ENCODE measurements at regions not wholly inside any gene's neighbourhood (a gene's known extent, or its start where the extent isn't known, plus 50 kb on each side); places are given as distances from the start of the nearest gene placed in this dataset.
"Not testable (repeated sequence)": the region's sequence is repeated elsewhere in the genome, so short reads cannot be mapped to it uniquely, and the experiment has no call there.

DNA sequence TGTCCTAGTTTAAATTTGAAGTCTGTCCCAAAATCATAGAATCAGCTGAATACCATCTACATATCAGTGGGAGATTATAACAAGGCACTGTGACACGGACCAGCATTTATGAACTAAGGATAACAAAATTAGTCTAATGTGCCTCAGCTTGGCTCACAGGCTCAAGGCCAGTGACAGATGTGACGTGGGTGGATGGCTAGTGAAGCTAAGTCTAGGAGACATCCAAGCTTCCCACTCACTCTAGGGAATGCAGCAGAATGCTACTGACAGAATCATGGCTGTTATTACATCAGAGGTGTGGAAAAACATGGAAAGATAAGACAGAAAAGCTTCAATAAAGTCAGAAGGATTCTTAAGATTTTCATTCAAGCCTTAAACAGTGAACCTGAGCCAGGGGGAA is 329.9 kb downstream of the NAF1 start:
- Histone ChIP-seq H3K4me1 (no peaks in the 10 kb centered on the region), H3K9me3 (ENCODE audit: low read depth) (no peaks in the 10 kb centered on the region), H3K4me3 (no peak overlapping the region), H3K27ac (no peak overlapping the region), H3F3A (ENCODE audit: low read depth) (no peaks in the 10 kb centered on the region), H3K4me2 (no peak overlapping the region), H3K9ac (no peak overlapping the region), H3K36me3 (no peaks in the 10 kb centered on the region), H3K79me2 (ENCODE audit: low read depth) (no peaks in the 10 kb centered on the region), H2AFZ (replicated peaks) (no peak overlapping the region), H3K27me3 (no peaks in the 10 kb centered on the region), H4K20me1 (ENCODE audit: low read depth) (no peaks in the 10 kb centered on the region)
- DNase-seq (ENCODE audit: low spot score): no peak
- Mint-ChIP-seq H3K36me3 (no peaks in the 10 kb centered on the region), H3K27ac (no peak overlapping the region), H3K4me3 (no peak overlapping the region), H3K27me3 (ENCODE audit: insufficient read depth, low read depth) (no peaks in the 10 kb centered on the region), H3K9me3 (no peaks in the 10 kb centered on the region), H3K4me1 (no peaks in the 10 kb centered on the region)
- TF ChIP-seq, protein P1, sequence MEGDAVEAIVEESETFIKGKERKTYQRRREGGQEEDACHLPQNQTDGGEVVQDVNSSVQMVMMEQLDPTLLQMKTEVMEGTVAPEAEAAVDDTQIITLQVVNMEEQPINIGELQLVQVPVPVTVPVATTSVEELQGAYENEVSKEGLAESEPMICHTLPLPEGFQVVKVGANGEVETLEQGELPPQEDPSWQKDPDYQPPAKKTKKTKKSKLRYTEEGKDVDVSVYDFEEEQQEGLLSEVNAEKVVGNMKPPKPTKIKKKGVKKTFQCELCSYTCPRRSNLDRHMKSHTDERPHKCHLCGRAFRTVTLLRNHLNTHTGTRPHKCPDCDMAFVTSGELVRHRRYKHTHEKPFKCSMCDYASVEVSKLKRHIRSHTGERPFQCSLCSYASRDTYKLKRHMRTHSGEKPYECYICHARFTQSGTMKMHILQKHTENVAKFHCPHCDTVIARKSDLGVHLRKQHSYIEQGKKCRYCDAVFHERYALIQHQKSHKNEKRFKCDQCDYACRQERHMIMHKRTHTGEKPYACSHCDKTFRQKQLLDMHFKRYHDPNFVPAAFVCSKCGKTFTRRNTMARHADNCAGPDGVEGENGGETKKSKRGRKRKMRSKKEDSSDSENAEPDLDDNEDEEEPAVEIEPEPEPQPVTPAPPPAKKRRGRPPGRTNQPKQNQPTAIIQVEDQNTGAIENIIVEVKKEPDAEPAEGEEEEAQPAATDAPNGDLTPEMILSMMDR (IDR thresholded peaks at IDR 0.05): no peak
- TF ChIP-seq EZH2 (IDR thresholded peaks at IDR 0.05) (no peak), EZH2phosphoT487 (IDR thresholded peaks at IDR 0.05) (no peak)

GRCh38 chr4:162836258-162836657 is 330.4 kb downstream of the NAF1 start:
- not testable (repeated sequence) for H3K36me3 Mint-ChIP-seq; H3K36me3 ChIP-seq; H3K4me3 Mint-ChIP-seq; H3K4me1 ChIP-seq; H4K20me1 ChIP-seq (ENCODE audit: low read depth); H3K27me3 ChIP-seq; H3K4me1 Mint-ChIP-seq; H3K9me3 ChIP-seq (ENCODE audit: low read depth); H3K4me2 ChIP-seq; H3K27me3 Mint-ChIP-seq (ENCODE audit: insufficient read depth, low read depth); H3K9ac ChIP-seq; H3K4me3 ChIP-seq; DNase-seq (ENCODE audit: low spot score); H3F3A ChIP-seq (ENCODE audit: low read depth); H3K9me3 Mint-ChIP-seq; H2AFZ ChIP-seq (replicated peaks); H3K27ac Mint-ChIP-seq; H3K27ac ChIP-seq; H3K79me2 ChIP-seq (ENCODE audit: low read depth)

GRCh38 chr4:162830899-162831298 is 335.8 kb downstream of the NAF1 start:
- H3K27me3 Mint-ChIP-seq (ENCODE audit: insufficient read depth, low read depth): no peaks in the 10 kb centered on the region
- no peaks in the 10 kb centered on the region for H3K9me3 Mint-ChIP-seq

DNA sequence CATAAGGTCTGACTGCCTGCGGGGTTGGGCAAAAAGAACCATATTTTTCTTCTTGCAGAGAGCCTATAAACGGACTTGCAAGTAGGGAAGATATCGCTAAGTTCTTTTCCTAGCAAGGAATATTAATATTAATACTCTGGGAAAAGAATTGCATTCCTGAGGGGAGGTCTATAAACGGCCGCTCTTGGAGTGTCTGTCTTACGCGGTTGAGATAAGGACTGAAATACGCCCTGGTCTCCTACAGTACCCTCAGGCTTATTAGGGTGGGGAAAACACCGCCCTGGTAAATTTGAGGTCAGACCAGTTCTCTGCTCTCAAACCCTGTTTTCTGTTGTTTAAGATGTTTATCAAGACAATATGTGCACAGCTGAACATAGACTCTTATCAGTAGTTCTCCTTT is 349.3 kb downstream of the NAF1 start:
- not testable (repeated sequence) for H3K27me3 ChIP-seq; H3K4me3 Mint-ChIP-seq; H4K20me1 ChIP-seq (ENCODE audit: low read depth); H2AFZ ChIP-seq (replicated peaks); H3K9ac ChIP-seq; H3K4me1 Mint-ChIP-seq; H3K36me3 ChIP-seq; H3K9me3 ChIP-seq (ENCODE audit: low read depth); H3K9me3 Mint-ChIP-seq; H3F3A ChIP-seq (ENCODE audit: low read depth); H3K79me2 ChIP-seq (ENCODE audit: low read depth); H3K27me3 Mint-ChIP-seq (ENCODE audit: insufficient read depth, low read depth); H3K4me1 ChIP-seq; H3K36me3 Mint-ChIP-seq; H3K4me3 ChIP-seq; H3K27ac Mint-ChIP-seq; DNase-seq (ENCODE audit: low spot score); H3K4me2 ChIP-seq; H3K27ac ChIP-seq

More at GRCh38 chr4:162830899-162831298, 335.8 kb downstream of the NAF1 start:
- Histone ChIP-seq H3K4me2 (no peak overlapping the region), H3K9me3 (ENCODE audit: low read depth) (no peaks in the 10 kb centered on the region), H3F3A (ENCODE audit: low read depth) (no peaks in the 10 kb centered on the region), H3K4me1 (no peaks in the 10 kb centered on the region), H3K9ac (no peak overlapping the region), H4K20me1 (ENCODE audit: low read depth) (no peaks in the 10 kb centered on the region), H2AFZ (replicated peaks) (no peak overlapping the region), H3K27me3 (no peaks in the 10 kb centered on the region), H3K27ac (no peak overlapping the region), H3K4me3 (no peak overlapping the region), H3K36me3 (no peaks in the 10 kb centered on the region), H3K79me2 (ENCODE audit: low read depth) (no peaks in the 10 kb centered on the region)
- TF ChIP-seq EZH2phosphoT487 (IDR thresholded peaks at IDR 0.05) (no peak), EZH2 (IDR thresholded peaks at IDR 0.05) (no peak)
- TF ChIP-seq, protein P1 (IDR thresholded peaks at IDR 0.05): no peak
- no peak for DNase-seq (ENCODE audit: low spot score)
- no peak overlapping the region for H3K27ac Mint-ChIP-seq
- no peaks in the 10 kb centered on the region for H3K4me1 Mint-ChIP-seq
- no peak overlapping the region for H3K4me3 Mint-ChIP-seq
- no peaks in the 10 kb centered on the region for H3K36me3 Mint-ChIP-seq
